Activated CD4-positive, alpha-beta T cell treated with anti-CD3 and anti-CD28 coated beads, Interleukin-2, amount 50 U/mL, for 1 hour (primary cell): ENCODE measurements at regions not wholly inside any gene's neighbourhood (a gene's known extent, or its start where the extent isn't known, plus 50 kb on each side); places are given as distances from the start of the nearest gene placed in this dataset.
"Not testable (repeated sequence)": the region's sequence is repeated elsewhere in the genome, so short reads cannot be mapped to it uniquely, and the experiment has no call there.

Source experiments
- DNase-seq: peaks from one replicate; pipeline ENCODE4 v3.0.0-alpha.2; 2020

- not testable (repeated sequence) for DNase-seq
These were observed 395.3 kb upstream of the ZNF337 start for GRCh38 chr20:26091921-26092320.

GRCh38 chr20:26086195-26086594 is 389.5 kb upstream of the ZNF337 start:
- DNase-seq = not testable (repeated sequence)

- DNase-seq = not testable (repeated sequence)
These were observed 377.3 kb upstream of the ZNF337 start for GRCh38 chr20:26073972-26074371.

- DNase-seq = not testable (repeated sequence)
These were observed 362.7 kb upstream of the ZNF337 start for GRCh38 chr20:26059324-26059723.

GRCh38 chr20:26058446-26058845 is 361.8 kb upstream of the ZNF337 start:
- not testable (repeated sequence) for DNase-seq

- DNase-seq = not testable (repeated sequence)
These were observed 360.6 kb upstream of the ZNF337 start for GRCh38 chr20:26057135-26057752.

GRCh38 chr20:26025792-26026191 is 329.1 kb upstream of the ZNF337 start:
- DNase-seq = not testable (repeated sequence)

GRCh38 chr20:26010942-26011276 is 314.3 kb upstream of the ZNF337 start:
- DNase-seq = not testable (repeated sequence)

GRCh38 chr20:26010224-26010941 is 313.7 kb upstream of the ZNF337 start:
- DNase-seq = not testable (repeated sequence)

- DNase-seq = peak; percentile 44
These were observed 313.0 kb upstream of the ZNF337 start for GRCh38 chr20:26009402-26010223.

- DNase-seq = not testable (repeated sequence)
These were observed 311.4 kb upstream of the ZNF337 start for GRCh38 chr20:26008026-26008425.

GRCh38 chr20:26006164-26006563 is 309.5 kb upstream of the ZNF337 start:
- DNase-seq = not testable (repeated sequence)

GRCh38 chr20:26003959-26004358 is 307.3 kb upstream of the ZNF337 start:
- DNase-seq = not testable (repeated sequence)

GRCh38 chr20:25997367-25998038 is 300.9 kb upstream of the ZNF337 start:
- not testable (repeated sequence) for DNase-seq

GRCh38 chr20:25992146-25992545 is 295.5 kb upstream of the ZNF337 start:
- DNase-seq = no peak

GRCh38 chr20:25991756-25992130 is 295.1 kb upstream of the ZNF337 start:
- DNase-seq = no peak

- no peak for DNase-seq
These were observed 294.6 kb upstream of the ZNF337 start for GRCh38 chr20:25991051-25991755.

GRCh38 chr20:25989686-25990085 is 293.0 kb upstream of the ZNF337 start:
- not testable (repeated sequence) for DNase-seq

GRCh38 chr20:25989196-25989595 is 292.5 kb upstream of the ZNF337 start:
- no peak for DNase-seq

- not testable (repeated sequence) for DNase-seq
These were observed 291.4 kb upstream of the ZNF337 start for GRCh38 chr20:25987928-25988560.

- peak; percentile 52 for DNase-seq
These were observed 290.6 kb upstream of the ZNF337 start for GRCh38 chr20:25987073-25987927.
